Stimulated activated naive CD8-positive, alpha-beta T cell treated with anti-CD3 and anti-CD28 coated beads, Interleukin-15, Interleukin-2, amounts not matched to agents 100 ng/mL and 50 ng/mL, for 24 hours (primary cell): ENCODE measurements at regions not wholly inside any gene's neighbourhood (a gene's known extent, or its start where the extent isn't known, plus 50 kb on each side); places are given as distances from the start of the nearest gene placed in this dataset.

Experiments used
- H3K27ac Mint-ChIP-seq: one replicate; pipeline ENCODE4 v1.8.0; 2021; ENCODE audit warnings: mild to moderate bottlenecking, mixed read lengths
- H3K27me3 Mint-ChIP-seq: one replicate; pipeline ENCODE4 v1.8.0; 2021; ENCODE audit warnings: mixed read lengths
- H3K36me3 Mint-ChIP-seq: one replicate; pipeline ENCODE4 v1.8.0; 2021; ENCODE audit warnings: low read depth, mixed read lengths
- H3K4me1 Mint-ChIP-seq: one replicate; pipeline ENCODE4 v1.8.0; 2021; ENCODE audit warnings: low read depth, mixed read lengths
- H3K4me3 Mint-ChIP-seq: one replicate; pipeline ENCODE4 v1.8.0; 2021; ENCODE audit warnings: mild to moderate bottlenecking, mixed read lengths
- H3K9me3 Mint-ChIP-seq: one replicate; pipeline ENCODE4 v1.8.0; 2021; ENCODE audit warnings: mixed read lengths

GRCh38 chr9:8262625-8263622 lies 463.3 kb upstream of the DMAC1 start:
- no peak overlapping the region for H3K4me3 Mint-ChIP-seq
- H3K36me3 Mint-ChIP-seq, result no peaks in the 10 kb centered on the region
- no peaks in the 10 kb centered on the region for H3K27me3 Mint-ChIP-seq
- no peak overlapping the region for H3K27ac Mint-ChIP-seq
- no peaks in the 10 kb centered on the region for H3K9me3 Mint-ChIP-seq
- peaks cover 3% of the 10 kb centered on the region for H3K4me1 Mint-ChIP-seq

- Mint-ChIP-seq H3K9me3 (no peaks in the 10 kb centered on the region), H3K4me3 (no peak overlapping the region), H3K36me3 (no peaks in the 10 kb centered on the region), H3K27ac (no peak overlapping the region), H3K4me1 (peaks cover 3% of the 10 kb centered on the region), H3K27me3 (no peaks in the 10 kb centered on the region)
Measured at GRCh38 chr9:8261737-8262136, 462.2 kb upstream of the DMAC1 start.

GRCh38 chr9:8259028-8259427 lies 459.4 kb upstream of the DMAC1 start:
- Mint-ChIP-seq H3K4me1 (peaks cover 3% of the 10 kb centered on the region), H3K4me3 (no peak overlapping the region), H3K9me3 (no peaks in the 10 kb centered on the region), H3K27me3 (no peaks in the 10 kb centered on the region), H3K27ac (no peak overlapping the region), H3K36me3 (no peaks in the 10 kb centered on the region)

GRCh38 chr9:8256880-8257279 lies 457.3 kb upstream of the DMAC1 start:
- Mint-ChIP-seq H3K4me1 (peaks cover 3% of the 10 kb centered on the region), H3K27ac (no peak overlapping the region), H3K4me3 (no peak overlapping the region), H3K27me3 (no peaks in the 10 kb centered on the region), H3K36me3 (no peaks in the 10 kb centered on the region), H3K9me3 (no peaks in the 10 kb centered on the region)

GRCh38 chr9:8255850-8256249 lies 456.3 kb upstream of the DMAC1 start:
- H3K4me1 Mint-ChIP-seq, result no peaks in the 10 kb centered on the region
- no peaks in the 10 kb centered on the region for H3K27me3 Mint-ChIP-seq
- H3K36me3 Mint-ChIP-seq, result no peaks in the 10 kb centered on the region

GRCh38 chr9:8254541-8254940 lies 455.0 kb upstream of the DMAC1 start:
- Mint-ChIP-seq H3K27me3 (no peaks in the 10 kb centered on the region), H3K4me1 (no peaks in the 10 kb centered on the region), H3K36me3 (no peaks in the 10 kb centered on the region), H3K27ac (no peak overlapping the region), H3K4me3 (no peak overlapping the region), H3K9me3 (no peaks in the 10 kb centered on the region)

More at GRCh38 chr9:8255850-8256249, 456.3 kb upstream of the DMAC1 start:
- Mint-ChIP-seq H3K27ac (no peak overlapping the region), H3K4me3 (no peak overlapping the region), H3K9me3 (no peaks in the 10 kb centered on the region)

- no peak overlapping the region for H3K27ac Mint-ChIP-seq
- H3K27me3 Mint-ChIP-seq, result no peaks in the 10 kb centered on the region
- H3K36me3 Mint-ChIP-seq, result no peaks in the 10 kb centered on the region
- H3K9me3 Mint-ChIP-seq, result no peaks in the 10 kb centered on the region
- H3K4me1 Mint-ChIP-seq, result no peaks in the 10 kb centered on the region
- H3K4me3 Mint-ChIP-seq, result no peak overlapping the region
Measured at GRCh38 chr9:8252445-8252844, 452.9 kb upstream of the DMAC1 start.

GRCh38 chr9:8251566-8251965 lies 452.0 kb upstream of the DMAC1 start:
- H3K4me3 Mint-ChIP-seq, result no peak overlapping the region
- H3K4me1 Mint-ChIP-seq, result no peaks in the 10 kb centered on the region
- no peak overlapping the region for H3K27ac Mint-ChIP-seq
- no peaks in the 10 kb centered on the region for H3K36me3 Mint-ChIP-seq
- no peaks in the 10 kb centered on the region for H3K9me3 Mint-ChIP-seq
- no peaks in the 10 kb centered on the region for H3K27me3 Mint-ChIP-seq

- Mint-ChIP-seq H3K27ac (no peak overlapping the region), H3K4me3 (no peak overlapping the region), H3K9me3 (no peaks in the 10 kb centered on the region), H3K4me1 (no peaks in the 10 kb centered on the region), H3K27me3 (no peaks in the 10 kb centered on the region), H3K36me3 (no peaks in the 10 kb centered on the region)
Measured at GRCh38 chr9:8244505-8245092, 445.0 kb upstream of the DMAC1 start.

GRCh38 chr9:8241201-8241600 lies 441.6 kb upstream of the DMAC1 start:
- Mint-ChIP-seq H3K36me3 (no peaks in the 10 kb centered on the region), H3K4me3 (no peak overlapping the region), H3K9me3 (no peaks in the 10 kb centered on the region), H3K4me1 (no peaks in the 10 kb centered on the region), H3K27ac (no peak overlapping the region), H3K27me3 (no peaks in the 10 kb centered on the region)

- Mint-ChIP-seq H3K27ac (no peak overlapping the region), H3K9me3 (no peaks in the 10 kb centered on the region), H3K4me1 (no peaks in the 10 kb centered on the region), H3K4me3 (no peak overlapping the region), H3K36me3 (no peaks in the 10 kb centered on the region), H3K27me3 (no peaks in the 10 kb centered on the region)
Measured at GRCh38 chr9:8237096-8237495, 437.5 kb upstream of the DMAC1 start.

- no peak overlapping the region for H3K27ac Mint-ChIP-seq
- H3K9me3 Mint-ChIP-seq, result no peaks in the 10 kb centered on the region
- H3K4me1 Mint-ChIP-seq, result no peaks in the 10 kb centered on the region
- no peaks in the 10 kb centered on the region for H3K36me3 Mint-ChIP-seq
- no peaks in the 10 kb centered on the region for H3K27me3 Mint-ChIP-seq
- H3K4me3 Mint-ChIP-seq, result no peak overlapping the region
Measured at GRCh38 chr9:8235489-8235888, 435.9 kb upstream of the DMAC1 start.

GRCh38 chr9:8234316-8234715 lies 434.7 kb upstream of the DMAC1 start:
- Mint-ChIP-seq H3K4me3 (no peak overlapping the region), H3K27ac (no peak overlapping the region), H3K27me3 (no peaks in the 10 kb centered on the region), H3K4me1 (no peaks in the 10 kb centered on the region), H3K9me3 (no peaks in the 10 kb centered on the region), H3K36me3 (no peaks in the 10 kb centered on the region)

- Mint-ChIP-seq H3K9me3 (no peaks in the 10 kb centered on the region), H3K27ac (no peak overlapping the region), H3K36me3 (no peaks in the 10 kb centered on the region), H3K4me3 (no peak overlapping the region), H3K27me3 (no peaks in the 10 kb centered on the region), H3K4me1 (no peaks in the 10 kb centered on the region)
Measured at GRCh38 chr9:8232726-8233125, 433.1 kb upstream of the DMAC1 start.

- H3K27ac Mint-ChIP-seq, result no peak overlapping the region
- H3K9me3 Mint-ChIP-seq, result no peaks in the 10 kb centered on the region
- no peak overlapping the region for H3K4me3 Mint-ChIP-seq
- H3K27me3 Mint-ChIP-seq, result no peaks in the 10 kb centered on the region
- H3K36me3 Mint-ChIP-seq, result no peaks in the 10 kb centered on the region
- H3K4me1 Mint-ChIP-seq, result no peaks in the 10 kb centered on the region
Measured at GRCh38 chr9:8229226-8229625, 429.6 kb upstream of the DMAC1 start.
